ENCODE measurements at regions not wholly inside any gene's neighbourhood (a gene's known extent, or its start where the extent isn't known, plus 50 kb on each side); places are given as distances from the start of the nearest gene placed in this dataset.

DNA sequence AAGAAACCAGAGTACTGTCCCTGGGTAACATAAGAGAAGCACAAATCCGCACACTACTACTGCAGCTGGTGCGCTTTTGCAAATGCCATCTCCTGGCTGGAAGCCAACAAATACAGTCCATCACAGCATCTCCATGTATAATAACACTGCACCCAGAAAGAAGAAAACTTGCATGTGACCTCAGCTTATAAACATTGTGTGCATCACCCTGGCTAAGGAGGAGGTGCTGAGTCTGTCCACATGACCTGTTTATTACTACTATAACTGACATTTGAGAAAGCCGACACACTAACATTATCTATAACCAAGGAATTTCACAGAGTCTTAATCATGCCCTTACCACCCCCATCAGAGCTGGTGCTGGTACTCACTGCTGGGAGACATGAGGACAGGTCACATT, 516.8 kb downstream of the CFAP47 start:
- no peak for DNase-seq (ENCODE audit: low spot score)

DNA sequence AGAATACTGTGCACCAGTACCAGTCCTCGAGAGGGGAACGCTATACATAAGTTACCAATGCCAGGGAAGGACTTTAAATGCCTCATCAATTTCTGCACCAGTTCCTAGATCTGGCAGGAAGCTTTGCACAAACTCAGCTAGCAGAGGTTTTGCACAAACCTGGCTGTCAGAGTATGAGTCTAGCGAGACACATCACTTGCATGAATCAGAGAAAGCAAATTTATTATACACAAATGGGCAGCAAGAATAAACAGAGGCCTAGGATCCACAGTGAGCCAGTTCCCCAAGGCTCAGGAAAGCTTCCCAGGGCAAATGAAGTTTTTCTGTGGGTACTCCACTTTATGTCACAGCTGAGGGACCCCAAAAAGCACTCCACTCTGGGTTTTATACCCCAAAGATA, 523.5 kb downstream of the CFAP47 start:
- no peak for DNase-seq (ENCODE audit: low spot score)

DNA sequence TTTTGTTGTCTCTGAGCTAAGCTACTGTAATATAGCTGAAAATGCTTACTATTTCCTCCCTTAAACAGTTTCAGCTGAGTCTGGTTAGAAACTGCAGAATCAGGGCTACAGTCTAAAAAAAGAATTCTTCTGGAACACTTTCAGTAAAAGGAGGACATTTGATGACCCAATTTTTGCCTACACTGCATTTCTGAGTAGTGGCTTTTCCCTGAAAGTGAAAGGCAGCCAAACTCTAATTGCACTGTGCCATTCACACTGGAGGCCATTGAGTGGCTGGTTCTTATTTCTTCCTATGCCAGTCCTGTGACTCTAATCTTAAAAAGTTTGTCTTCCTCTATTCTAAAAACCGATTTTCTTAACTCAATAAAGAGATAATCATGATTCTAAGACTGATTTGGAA, 526.0 kb downstream of the CFAP47 start:
- DNase-seq (ENCODE audit: low spot score): no peak

DNA sequence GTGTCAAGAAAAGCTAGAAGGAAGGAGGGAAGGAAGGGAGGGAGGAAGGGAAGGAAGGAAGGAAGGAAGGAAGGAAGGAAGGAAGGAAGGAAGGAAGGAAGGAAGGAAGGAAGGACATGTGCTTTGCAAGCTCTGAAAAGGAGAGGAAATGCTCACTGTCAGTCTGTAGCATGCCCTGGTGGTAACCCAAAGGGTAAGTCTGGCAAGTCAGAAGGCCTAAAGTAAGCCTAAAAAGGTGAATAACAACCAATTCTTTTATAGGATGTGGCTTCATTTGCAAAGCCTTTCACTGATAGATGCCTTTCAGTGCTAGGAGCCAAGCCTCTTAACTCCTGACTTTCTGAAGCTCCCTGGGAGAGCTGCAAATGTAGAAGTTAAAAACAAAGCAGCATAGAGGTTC, 542.6 kb downstream of the CFAP47 start:
- DNase-seq (ENCODE audit: low spot score): no peak

DNA sequence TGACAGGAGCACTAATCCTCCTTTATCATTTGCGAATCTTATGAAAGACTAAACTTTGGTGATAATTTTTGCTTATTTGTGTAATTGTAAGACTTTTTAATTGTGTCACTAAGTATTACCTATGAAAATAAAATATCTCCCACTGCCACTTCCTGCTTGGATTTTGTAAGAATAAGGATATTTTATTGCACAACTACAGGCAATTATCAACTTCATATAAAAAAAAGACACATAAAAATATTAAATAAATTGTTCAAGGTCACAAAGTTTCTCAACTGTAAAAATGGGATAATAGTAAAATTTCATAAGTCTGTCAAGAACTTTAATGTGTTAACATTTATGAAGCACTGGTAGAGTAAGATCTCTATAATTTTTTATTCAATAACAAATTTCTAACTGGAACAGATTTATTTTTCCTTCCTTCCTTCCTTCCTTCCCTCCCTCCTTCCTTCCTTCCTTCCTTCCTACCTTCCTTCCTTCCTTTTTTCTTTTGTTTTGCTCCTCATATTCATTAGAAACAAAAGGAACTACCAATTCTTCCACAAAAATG, 527.6 kb upstream of the FAM47C start:
- DNase-seq (ENCODE audit: low spot score): no peak

DNA sequence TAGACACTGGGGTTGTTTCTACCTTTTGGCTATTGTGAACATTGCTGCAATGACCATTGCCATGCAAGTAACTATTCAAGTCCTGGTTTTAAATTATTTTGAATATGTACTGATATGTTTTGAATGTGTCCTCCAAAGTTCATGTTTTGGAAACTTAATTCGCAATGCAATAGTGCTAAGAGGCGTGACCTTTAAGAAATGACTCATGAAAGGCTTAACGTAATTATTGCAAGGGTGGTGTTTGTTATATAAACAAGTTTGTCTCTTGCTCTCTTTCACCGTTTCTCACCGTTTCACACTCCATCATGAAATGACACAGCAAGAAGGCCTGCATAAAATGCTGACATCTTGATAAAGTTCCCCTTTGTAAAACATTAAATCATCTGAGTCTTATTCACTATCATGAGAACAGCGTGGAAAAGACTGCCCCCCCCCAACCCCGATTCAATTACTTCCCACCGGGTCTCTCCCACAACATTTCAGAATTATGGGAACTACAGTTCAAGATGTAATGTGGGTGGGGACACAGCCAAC, 506.9 kb upstream of the FAM47C start:
- DNase-seq (ENCODE audit: low spot score): no peak

DNA sequence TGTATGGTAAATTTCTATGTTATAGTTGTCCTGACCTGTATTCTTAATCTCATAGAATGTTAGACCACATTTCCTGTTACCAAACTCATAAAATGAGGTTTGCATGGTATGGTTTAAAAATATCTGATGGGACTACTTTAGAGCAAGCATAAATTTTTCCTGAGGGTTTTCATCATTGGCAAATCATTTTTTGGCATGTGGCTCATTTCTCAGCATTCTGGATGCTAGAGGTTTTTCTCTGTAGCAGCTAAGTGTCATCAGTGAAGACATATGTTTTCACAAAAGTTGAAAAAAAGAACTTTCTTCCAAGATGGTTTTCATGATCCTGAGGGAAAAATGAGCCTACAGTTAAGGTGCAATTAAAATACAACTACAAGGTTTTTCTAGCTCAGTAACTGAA, 503.5 kb upstream of the FAM47C start:
- DNase-seq (ENCODE audit: low spot score): no peak

DNA sequence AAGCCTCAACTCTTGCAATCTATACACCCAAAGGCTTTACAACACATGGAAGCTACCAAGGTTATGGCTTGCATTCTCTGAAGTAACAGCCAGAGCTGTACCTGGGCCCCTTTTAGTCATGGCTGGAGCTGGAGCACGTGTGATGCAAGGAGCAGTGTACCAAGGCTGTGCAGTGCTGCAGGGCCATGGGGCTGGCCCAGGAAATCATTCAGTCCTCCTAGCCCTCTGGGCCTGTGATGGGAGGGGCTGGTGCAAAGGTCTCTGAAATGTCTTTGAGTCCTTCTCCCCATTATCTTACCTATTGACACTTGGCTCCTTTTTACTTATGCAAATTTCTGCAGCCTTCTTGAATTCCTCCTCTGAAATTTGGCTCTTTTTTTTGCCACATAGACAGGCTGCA, 500.1 kb upstream of the FAM47C start:
- DNase-seq (ENCODE audit: low spot score): no peak

DNA sequence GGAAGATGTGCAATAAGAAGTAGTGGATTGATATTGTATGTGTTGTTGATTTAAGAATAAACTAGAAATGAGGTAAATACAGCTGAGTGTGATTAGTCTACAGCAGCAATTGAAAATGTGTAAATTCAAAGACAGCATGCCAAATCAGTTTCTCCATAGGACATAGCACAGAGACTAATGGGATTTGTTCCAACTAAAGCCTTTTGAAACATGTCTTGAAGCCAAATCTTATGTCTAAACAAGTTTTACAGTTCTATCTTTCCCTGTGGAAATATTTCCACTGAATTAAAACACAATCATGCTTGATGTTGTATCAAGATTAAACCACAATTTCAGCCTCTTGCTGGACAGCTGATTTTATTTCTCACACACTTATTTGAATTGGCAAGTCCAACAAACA, 497.4 kb upstream of the FAM47C start:
- DNase-seq (ENCODE audit: low spot score): no peak

DNA sequence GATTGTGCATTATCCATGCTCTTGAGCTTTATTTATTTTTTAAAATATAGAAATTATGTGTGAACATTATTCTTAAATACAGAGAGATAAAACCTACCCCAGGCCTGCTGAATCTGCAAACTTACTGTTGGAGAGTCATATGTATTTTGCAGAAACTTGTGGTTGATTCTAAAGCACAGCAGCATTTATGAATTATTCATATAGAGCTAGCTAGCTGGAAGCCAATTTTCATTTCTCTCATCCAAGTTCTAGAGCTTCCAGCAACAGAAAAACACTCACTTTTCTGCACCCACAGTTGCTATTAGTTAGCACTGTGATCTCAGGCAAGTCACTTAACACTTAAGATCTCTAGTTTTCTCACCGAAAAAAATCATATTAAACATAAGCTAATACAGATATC, 479.5 kb upstream of the FAM47C start:
- no peak for DNase-seq (ENCODE audit: low spot score)

DNA sequence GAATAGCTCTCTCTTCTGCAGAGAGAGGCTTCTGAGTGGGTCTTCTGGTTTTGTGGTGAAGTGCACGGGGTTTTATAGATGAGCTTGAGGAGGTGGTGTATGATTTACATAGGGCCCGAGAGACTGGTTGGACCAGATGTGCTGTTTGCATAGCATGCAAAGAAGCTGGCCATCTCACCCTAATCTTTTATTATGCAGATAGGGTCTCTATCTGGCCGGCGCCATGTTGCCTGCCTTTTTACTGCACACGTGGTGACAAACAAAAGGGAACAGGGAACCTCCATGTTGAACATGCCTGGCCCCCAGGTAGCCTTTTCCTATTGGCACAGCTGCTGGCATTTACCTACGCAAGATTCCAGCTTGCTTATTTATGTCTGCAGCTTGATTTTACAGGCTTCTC, 473.3 kb upstream of the FAM47C start:
- DNase-seq (ENCODE audit: low spot score): no peak

DNA sequence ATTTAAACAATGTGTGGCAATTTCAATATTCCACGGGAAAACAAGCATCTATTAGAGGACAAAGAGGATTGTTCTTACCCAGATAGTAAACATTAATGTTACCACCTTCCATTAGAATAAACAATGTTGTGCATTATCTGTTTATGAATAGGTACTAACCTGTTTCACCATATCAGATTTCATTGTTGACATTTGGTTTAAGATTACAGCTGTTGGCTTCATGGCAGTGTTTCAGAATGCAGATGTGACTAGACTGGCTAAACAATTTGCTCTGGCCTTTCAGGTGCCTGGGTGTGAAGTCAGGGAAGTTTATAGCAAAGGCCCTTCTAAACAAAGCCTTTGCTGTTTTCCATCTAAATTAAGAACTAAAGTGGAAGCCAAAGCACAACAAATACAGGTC, 464.7 kb upstream of the FAM47C start:
- no peak for DNase-seq (ENCODE audit: low spot score)

DNA sequence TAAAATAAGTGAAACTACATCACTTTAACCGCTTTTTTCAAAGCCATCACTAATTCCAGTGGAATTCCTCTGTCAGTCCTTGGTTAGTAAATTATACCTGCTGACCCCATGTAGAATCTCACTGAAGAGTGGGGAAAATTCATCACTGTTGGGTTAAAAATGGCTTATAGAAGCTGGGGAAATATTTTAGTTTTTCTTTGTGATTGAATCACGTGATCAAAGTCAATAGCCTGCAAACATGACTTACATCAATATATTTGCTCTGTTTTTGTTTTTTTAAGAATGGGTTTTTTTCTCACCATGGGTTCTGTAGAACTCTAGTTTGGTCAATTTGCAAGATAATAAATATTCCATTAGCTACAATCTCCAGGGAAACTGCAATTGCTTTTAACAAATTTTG, 445.2 kb upstream of the FAM47C start:
- no peak for DNase-seq (ENCODE audit: low spot score)

DNA sequence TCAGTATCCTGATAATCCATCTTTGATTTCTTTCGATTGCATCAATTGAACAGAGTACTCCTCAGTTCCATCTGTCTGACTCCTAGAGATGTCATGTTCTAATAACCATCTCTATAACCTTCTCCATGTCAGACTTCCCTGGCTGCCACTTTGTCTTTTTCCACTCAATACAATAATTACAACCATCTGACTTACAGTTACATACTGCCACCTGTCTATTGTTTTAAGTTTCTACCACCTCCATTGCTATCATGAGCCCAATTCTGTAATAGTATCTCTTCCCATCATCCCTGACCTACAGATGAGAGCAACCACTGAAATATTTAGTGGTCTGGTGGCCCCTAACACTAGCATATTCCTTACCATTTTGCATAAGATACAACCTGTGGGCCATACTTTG, 439.2 kb upstream of the FAM47C start:
- DNase-seq (ENCODE audit: low spot score): no peak

DNA sequence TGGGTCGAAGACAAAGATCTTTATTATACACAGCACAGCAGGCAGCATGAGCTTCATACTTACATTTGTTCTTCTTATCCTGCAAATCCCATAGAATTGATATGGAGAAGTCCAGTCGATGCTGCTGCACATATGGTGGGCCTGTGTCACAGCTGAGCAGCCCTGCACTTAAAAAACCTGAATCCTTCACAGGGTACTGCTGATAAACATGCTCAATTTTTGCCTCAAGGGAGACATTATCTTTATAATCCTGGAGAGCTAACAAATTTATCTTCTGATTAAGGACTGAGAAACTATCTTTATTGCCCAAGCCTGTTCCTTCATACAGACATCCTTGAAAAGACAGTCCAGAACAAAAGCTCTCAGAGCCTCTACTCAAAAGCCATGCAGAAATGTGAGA, 434.4 kb upstream of the FAM47C start:
- no peak for DNase-seq (ENCODE audit: low spot score)

DNA sequence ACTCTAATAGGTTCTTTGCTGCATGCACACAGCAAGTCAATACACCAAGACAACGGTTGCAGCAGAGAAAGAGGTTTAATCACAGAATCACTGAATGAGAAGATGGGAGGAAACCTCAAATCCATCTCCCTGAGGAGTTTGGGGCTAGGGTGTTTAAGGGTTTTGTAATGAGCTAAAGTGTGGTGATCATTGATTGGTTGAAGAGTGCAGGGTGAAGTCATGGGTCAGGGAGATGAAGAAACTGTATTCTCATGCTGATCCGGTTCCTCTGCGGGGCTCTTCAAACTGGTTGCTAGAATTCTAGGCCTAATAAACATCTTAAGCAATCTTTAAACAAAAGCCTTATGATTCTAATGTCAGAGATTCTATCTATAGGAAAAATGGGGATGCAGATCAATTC, 432.5 kb upstream of the FAM47C start:
- no peak for DNase-seq (ENCODE audit: low spot score)

DNA sequence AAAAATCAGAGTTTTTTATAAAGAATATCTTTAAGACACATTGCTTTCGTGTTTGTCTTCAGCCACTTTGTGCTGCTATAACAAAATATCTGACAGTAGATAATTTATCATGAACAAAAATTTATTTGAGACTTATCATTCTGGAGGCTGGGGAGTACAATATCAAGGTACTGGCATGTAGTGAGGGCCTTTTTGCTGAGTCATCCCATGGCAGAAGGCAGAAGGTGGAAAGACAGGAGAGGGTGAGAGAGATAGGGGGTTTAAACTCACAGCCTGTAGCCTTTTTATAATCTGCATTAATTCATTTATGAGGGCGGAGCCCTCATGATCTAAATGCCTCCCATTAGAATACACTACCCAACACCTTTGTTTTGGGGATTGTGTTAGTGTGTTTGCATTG, 431.2 kb upstream of the FAM47C start:
- DNase-seq (ENCODE audit: low spot score): no peak

DNA sequence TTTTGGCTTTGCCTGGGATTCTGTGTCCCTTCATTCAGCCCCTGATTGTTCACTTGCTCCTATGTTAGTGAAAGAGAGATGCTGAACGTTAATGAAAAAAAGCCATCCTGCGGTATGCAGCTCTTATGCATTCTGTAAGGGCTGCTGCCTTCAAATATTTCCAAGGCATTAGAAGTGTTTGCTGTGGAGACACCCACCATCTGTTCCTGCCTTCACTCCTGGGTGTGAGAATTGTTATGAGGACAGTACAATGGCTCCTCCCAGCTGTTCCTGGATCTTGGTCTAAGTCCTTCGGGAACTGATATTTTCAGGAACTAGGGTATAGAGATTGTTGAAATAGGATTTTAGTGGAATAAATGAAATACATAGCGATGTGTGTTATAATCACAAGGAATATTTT, 427.1 kb upstream of the FAM47C start:
- no peak for DNase-seq (ENCODE audit: low spot score)

DNA sequence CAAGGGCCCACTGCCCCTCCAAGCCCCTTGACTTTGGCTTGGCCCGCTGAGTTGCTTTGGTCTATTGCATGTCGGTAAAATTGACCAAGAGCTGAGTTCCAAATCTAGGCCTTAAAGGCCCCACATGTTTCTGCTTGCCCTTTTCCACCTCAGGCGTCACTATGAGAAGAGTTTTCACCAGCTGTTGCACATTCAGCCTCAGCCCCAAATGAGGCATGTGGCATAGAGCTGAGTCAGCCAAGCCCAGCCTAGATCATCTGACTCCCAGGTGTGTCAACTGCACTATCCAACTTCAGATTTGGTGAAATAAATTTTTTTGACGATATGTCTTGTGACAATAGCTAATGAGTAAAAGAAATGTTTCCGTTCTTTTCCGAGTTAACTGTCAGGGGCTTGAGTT, 424.5 kb upstream of the FAM47C start:
- DNase-seq (ENCODE audit: low spot score): no peak

DNA sequence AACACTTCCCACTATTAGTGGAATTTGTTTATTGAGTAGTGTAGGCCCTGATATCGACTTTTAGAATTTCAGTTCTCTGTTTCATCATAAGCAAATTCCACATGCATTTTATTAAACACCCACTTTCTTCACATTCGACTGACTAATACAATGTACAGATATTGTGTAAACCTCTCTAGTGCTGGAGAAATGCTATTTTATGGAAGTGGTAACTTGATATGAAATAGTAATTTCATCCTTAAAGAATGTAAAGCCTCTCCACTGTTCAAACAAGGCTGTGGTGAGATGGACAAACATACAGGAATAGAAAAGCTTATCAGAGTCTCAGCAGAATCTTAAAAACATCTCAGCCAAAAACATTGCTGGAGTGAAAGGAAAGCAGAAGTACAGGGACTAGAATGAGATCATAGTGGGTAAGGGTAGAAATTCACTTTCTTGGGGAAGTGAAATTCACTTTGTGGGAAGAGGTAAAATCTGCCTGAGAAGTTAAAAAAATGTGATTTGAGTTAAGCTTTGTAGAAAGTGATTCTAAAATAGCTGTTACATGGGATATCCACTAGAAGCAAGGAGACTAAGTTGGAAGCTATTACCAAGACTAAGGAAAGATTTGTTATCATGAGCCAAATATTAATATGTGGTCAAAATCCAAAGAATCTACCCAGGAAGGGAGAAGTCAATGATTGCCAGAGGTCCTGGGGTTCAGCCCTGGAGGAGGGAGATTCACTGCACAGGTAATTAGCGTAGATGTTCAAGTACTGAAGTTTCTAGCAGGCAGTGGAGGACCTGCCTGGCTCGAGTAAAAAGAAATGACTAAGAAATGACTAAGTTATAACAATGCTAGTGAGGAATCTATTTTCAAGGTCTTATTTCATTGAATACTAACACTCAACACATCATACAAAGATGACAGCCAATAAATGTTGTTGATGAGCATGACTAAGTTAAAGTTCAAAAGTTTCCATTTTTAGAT, 398.3 kb upstream of the FAM47C start:
- no peak for DNase-seq (ENCODE audit: low spot score)

DNA sequence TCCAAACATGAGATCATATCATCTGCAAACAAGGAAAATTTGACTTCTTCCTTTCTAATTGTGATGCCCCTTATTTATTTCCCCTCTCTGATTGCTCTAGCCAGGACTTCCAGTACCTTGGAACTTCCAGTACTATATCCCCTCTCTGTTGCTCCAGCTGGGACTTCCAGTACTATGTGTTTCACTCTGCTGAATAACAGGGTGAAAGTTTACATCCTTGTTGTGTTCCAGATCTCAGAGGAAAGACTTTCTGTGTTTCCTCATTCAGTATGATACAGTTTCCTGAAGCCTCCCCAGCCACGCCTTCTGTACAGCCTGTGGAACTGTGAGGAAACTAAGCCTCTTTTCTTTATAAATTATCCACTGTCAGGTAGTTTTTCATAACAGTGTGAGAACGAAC, 381.3 kb upstream of the FAM47C start:
- no peak for DNase-seq (ENCODE audit: low spot score)

DNA sequence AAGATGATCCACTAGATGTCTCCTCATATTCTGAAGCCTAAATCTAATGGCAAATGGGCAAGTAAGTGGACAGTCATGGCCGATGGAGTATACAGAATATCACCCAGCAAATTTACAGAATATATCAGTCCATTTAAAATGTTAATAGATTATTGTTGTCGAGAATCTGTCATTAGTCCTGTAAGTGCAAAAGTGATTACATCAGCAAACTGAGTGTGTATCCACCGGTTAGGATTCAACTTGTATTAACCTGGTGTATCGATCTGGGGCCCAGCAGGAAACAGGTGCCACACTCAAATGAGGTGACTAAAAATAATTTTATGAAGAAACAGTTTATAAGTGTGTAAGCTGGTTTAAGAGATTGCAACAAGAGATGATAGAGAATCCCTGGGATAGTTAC, 367.9 kb upstream of the FAM47C start:
- DNase-seq (ENCODE audit: low spot score): no peak

DNA sequence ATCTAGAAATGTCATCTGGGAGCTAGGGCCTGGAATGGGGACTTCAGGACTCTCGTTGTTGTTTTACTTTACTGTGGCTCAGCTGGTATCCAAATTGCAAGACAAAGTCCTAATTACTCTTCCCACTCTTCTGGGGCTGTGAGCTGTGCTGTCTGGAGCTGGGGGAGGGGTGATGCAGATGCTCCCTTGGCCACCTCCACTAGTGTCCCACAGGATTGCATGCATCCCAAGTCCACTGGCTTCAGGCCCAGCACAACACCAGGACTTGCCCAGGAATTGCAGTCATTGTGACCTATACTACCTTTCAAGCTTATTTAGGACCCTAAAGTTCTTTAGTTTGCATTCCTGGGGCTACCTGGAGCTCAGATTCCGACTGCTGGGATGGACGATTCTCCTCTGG, 366.1 kb upstream of the FAM47C start:
- DNase-seq (ENCODE audit: low spot score): no peak

DNA sequence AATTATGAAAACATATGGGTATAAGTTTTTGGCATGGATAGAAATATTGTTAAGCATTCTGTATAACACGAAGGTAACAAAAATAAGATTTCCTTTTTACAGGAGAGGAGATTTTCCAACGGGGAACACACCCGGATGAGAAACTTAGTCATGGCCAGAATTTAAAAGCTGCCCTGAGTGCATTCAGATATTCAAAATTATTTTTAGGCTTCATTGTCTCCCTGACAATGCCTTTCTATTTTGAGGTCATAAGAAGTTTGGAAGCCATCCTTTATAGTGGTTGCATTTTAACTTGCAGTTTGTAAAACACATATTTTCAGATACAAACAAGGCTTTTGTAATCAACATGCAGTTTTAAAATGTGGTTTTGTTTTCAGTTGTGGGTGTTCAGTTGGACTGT, 357.5 kb upstream of the FAM47C start:
- DNase-seq (ENCODE audit: low spot score): no peak
